ENCODE measurements at regions not wholly inside any gene's neighbourhood (a gene's known extent, or its start where the extent isn't known, plus 50 kb on each side); places are given as distances from the start of the nearest gene placed in this dataset.

DNA sequence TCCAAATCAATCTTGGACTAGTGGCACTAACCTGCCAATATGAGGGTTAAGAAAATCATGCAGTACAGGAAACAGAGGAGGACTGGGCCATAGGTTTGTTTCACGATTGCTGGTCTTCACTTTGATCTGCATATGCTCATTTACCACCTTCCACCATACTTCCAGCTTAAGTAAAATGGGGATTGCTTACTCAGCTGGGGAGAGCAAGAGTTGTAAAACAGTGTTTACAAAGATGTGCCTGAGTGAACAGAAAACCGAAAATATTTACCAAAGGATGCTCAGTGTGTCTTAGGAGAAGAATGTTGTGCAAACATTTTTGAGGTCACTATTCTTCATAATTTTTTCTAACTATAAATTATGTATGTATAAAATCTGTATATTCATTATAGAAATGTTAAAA is 65.1 kb upstream of the DNAH5 start:
- Mint-ChIP-seq H3K27me3 (ENCODE audit: insufficient read depth, unreplicated experiment) (no peaks in the 10 kb centered on the region), H3K9me3 (ENCODE audit: unreplicated experiment) (no peaks in the 10 kb centered on the region), H3K36me3 (ENCODE audit: insufficient read depth, unreplicated experiment) (no peaks in the 10 kb centered on the region), H3K4me1 (ENCODE audit: insufficient read depth, unreplicated experiment) (peaks cover 7% of the 10 kb centered on the region), H3K27ac (ENCODE audit: low read depth, unreplicated experiment) (no peak overlapping the region), H3K4me3 (ENCODE audit: unreplicated experiment) (no peak overlapping the region)
- TF ChIP-seq, protein P1, sequence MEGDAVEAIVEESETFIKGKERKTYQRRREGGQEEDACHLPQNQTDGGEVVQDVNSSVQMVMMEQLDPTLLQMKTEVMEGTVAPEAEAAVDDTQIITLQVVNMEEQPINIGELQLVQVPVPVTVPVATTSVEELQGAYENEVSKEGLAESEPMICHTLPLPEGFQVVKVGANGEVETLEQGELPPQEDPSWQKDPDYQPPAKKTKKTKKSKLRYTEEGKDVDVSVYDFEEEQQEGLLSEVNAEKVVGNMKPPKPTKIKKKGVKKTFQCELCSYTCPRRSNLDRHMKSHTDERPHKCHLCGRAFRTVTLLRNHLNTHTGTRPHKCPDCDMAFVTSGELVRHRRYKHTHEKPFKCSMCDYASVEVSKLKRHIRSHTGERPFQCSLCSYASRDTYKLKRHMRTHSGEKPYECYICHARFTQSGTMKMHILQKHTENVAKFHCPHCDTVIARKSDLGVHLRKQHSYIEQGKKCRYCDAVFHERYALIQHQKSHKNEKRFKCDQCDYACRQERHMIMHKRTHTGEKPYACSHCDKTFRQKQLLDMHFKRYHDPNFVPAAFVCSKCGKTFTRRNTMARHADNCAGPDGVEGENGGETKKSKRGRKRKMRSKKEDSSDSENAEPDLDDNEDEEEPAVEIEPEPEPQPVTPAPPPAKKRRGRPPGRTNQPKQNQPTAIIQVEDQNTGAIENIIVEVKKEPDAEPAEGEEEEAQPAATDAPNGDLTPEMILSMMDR (IDR thresholded peaks at IDR 0.05; ENCODE audit: unreplicated experiment) = no peak
- POLR2A ChIA-PET = no interaction called here
- intact Hi-C loops (cut with micrococcal nuclease) = no loop called here
- DNase-seq (ENCODE audit: unreplicated experiment) = no peak
- CTCF ChIA-PET = interaction anchor here (0.7 kb wide), 1 partner anchor 1743 kb away, joined by 3 read pairs; no protein-coding TSS in a partner anchor
- no TSS peak for BruUV-seq (replicated peaks)

DNA sequence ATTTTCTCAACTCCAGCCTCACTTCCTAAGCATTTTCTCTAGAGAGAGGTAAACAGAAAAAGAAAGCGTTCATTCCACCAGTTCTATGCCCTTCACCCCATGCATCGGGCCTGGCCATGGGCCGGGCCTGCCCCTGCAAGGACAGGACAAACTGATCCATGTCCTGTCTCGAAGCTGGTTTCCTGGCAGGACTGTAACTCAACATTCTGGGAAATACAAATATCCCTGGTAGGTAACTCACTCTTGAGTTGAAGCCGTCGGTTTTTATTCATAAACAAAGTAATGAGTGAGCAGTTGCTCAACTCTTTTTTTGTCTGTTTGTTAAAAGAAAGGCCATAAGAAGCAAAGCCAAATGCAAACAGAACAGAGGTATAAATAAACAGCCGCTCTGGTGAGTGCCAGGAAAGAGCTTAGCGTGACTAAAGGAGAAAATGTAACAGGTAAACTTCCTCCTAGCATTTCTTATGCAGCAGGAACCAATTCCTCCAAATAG is 64.4 kb upstream of the DNAH5 start:
- ChIA-PET POLR2A (interaction anchor here (0.6 kb wide), 1 partner anchor 134 kb away, joined by 3 read pairs; the partner anchor contains the start of gene TRIO), CTCF (interaction anchor here (1.5 kb wide), 1 partner anchor 21 kb away, joined by 4 read pairs; no protein-coding TSS in a partner anchor)
- peak; percentile 38 for DNase-seq (ENCODE audit: unreplicated experiment)
- TF ChIP-seq, protein P1 (IDR thresholded peaks at IDR 0.05; ENCODE audit: unreplicated experiment) = no peak
- BruUV-seq (replicated peaks) = no TSS peak
- Mint-ChIP-seq H3K4me1 (ENCODE audit: insufficient read depth, unreplicated experiment) (peaks cover 7% of the 10 kb centered on the region), H3K4me3 (ENCODE audit: unreplicated experiment) (no peak overlapping the region), H3K9me3 (ENCODE audit: unreplicated experiment) (no peaks in the 10 kb centered on the region), H3K27me3 (ENCODE audit: insufficient read depth, unreplicated experiment) (no peaks in the 10 kb centered on the region), H3K36me3 (ENCODE audit: insufficient read depth, unreplicated experiment) (no peaks in the 10 kb centered on the region), H3K27ac (ENCODE audit: low read depth, unreplicated experiment) (no peak overlapping the region)
- intact Hi-C loops (cut with micrococcal nuclease) = no loop called here

DNA sequence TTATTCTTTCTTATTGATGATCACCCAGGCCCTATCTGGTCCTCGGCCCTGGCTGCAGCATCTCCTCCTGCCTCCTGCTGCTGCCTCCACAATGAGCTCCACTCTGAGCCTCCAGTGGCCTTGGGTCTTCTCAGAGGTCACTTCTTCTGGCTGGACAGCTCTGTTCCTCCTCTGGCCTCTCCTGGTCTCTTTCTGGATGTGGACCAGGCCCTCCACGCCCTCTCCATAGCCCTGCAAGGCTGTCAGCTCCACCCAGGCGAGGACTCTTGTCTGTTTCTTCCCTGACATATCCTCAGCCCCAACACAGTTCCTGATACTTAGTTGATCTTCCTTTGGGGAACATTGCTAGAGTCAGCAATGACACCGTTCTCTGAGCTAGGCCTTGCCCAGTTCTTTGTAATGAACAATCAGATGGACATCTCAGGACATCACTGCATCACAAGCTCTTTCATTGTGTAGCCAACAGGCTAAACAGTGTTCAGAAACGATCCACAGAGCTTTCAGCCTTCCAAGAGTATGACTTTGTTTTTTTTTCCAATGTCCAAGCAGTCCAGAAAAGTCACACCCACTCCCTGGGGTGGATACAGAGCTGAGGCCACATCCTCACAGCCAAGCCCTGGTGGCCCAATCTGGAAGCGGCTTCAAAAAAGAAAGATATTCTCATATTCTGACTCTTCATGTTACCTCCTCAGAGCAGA is 62.5 kb upstream of the DNAH5 start:
- intact Hi-C loops (cut with micrococcal nuclease) = no loop called here
- Mint-ChIP-seq H3K27me3 (ENCODE audit: insufficient read depth, unreplicated experiment) (no peaks in the 10 kb centered on the region), H3K4me3 (ENCODE audit: unreplicated experiment) (no peak overlapping the region), H3K36me3 (ENCODE audit: insufficient read depth, unreplicated experiment) (no peaks in the 10 kb centered on the region), H3K27ac (ENCODE audit: low read depth, unreplicated experiment) (no peak overlapping the region), H3K9me3 (ENCODE audit: unreplicated experiment) (no peaks in the 10 kb centered on the region), H3K4me1 (ENCODE audit: insufficient read depth, unreplicated experiment) (peaks cover 7% of the 10 kb centered on the region)
- no peak for DNase-seq (ENCODE audit: unreplicated experiment)
- ChIA-PET POLR2A (no interaction called here), CTCF (interaction anchor here (0.8 to 1.8 kb wide), 4 partner anchors 8 to 294 kb away, joined by 3 to 5 read pairs (median 4); no protein-coding TSS in a partner anchor)
- TF ChIP-seq, protein P1 (IDR thresholded peaks at IDR 0.05; ENCODE audit: unreplicated experiment) = no peak
- BruUV-seq (replicated peaks) = no TSS peak

DNA sequence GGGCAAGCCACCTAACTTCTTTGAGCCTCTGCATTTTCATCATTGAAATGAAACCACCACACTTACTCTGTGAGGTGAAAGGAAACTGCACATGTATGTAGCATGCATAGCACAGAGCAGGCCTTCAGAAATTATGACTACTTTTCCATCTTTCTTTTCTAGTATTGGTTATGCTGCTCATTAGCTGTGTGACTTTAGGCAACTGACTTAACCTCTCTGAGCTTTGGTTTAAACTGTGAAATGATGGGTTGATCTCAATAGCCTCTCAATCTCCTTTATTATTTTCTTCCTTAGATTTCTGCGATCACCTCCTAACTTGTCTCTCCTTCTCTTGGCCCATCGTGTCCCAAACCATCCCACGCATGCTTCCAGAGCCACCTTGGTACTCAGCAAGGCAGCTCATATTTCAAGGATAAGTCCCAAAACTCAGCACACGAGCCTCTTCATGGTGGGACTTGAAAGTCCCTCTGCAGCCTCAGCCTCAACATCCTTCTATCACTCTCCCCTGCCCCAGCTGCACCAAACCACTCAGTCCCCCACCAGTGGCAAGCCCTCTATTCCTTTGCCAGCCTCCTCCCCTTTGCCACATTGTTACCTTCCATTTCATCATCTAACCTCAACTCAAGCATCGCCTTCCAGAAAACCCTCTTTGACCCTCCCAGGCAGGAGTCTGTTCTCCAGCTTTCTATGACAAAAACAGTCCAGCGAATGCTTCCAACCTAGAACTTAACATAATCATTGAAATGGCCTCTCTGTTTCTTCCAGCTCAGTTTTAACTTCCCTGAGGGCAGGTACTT is 60.3 kb upstream of the DNAH5 start:
- CTCF ChIA-PET = interaction anchor here (1.0 to 1.5 kb wide), 4 partner anchors 14 to 359 kb away, joined by 3 to 6 read pairs (median 4); no protein-coding TSS in a partner anchor

More for the DNA sequence above, 60.3 kb upstream of the DNAH5 start:
- intact Hi-C loops (cut with micrococcal nuclease) = no loop called here
- POLR2A ChIA-PET = no interaction called here
- Mint-ChIP-seq H3K4me1 (ENCODE audit: insufficient read depth, unreplicated experiment) (peaks cover 7% of the 10 kb centered on the region), H3K36me3 (ENCODE audit: insufficient read depth, unreplicated experiment) (no peaks in the 10 kb centered on the region), H3K27ac (ENCODE audit: low read depth, unreplicated experiment) (no peak overlapping the region), H3K9me3 (ENCODE audit: unreplicated experiment) (no peaks in the 10 kb centered on the region), H3K4me3 (ENCODE audit: unreplicated experiment) (no peak overlapping the region), H3K27me3 (ENCODE audit: insufficient read depth, unreplicated experiment) (no peaks in the 10 kb centered on the region)
- DNase-seq (ENCODE audit: unreplicated experiment) = no peak
- TF ChIP-seq, protein P1 (IDR thresholded peaks at IDR 0.05; ENCODE audit: unreplicated experiment) = no peak
- BruUV-seq (replicated peaks) = no TSS peak

Measured in MCF 10A (cell line).